Activated CD4-positive, alpha-beta T cell treated with anti-CD3 and anti-CD28 coated beads, Interleukin-2, Interleukin-4, amounts not matched to agents 100 ng/mL and 50 ng/mL, durations not matched to agents 16 hours and 8 hours (primary cell): ENCODE measurements at regions not wholly inside any gene's neighbourhood (a gene's known extent, or its start where the extent isn't known, plus 50 kb on each side); places are given as distances from the start of the nearest gene placed in this dataset.

Experiments
- DNase-seq: peaks from one replicate; pipeline ENCODE4 v3.0.0-alpha.2; 2020; ENCODE audit warnings: low spot score

- no peak for DNase-seq
Measured at GRCh38 chr1:94734963-94735901, 84.9 kb upstream of the SLC44A3 start.

- DNase-seq, result no peak
Measured at GRCh38 chr1:94731891-94732290, 88.3 kb upstream of the SLC44A3 start.

- no peak for DNase-seq
Measured at GRCh38 chr1:94730450-94730849, 89.7 kb upstream of the SLC44A3 start.

GRCh38 chr1:94729267-94729666 is 90.9 kb upstream of the SLC44A3 start:
- no peak for DNase-seq

GRCh38 chr1:94727846-94728715 is 92.1 kb upstream of the SLC44A3 start:
- no peak for DNase-seq

- no peak for DNase-seq
Measured at GRCh38 chr1:94726981-94727685, 93.0 kb upstream of the SLC44A3 start.

- no peak for DNase-seq
Measured at GRCh38 chr1:94725566-94725965, 94.6 kb upstream of the SLC44A3 start.

- no peak for DNase-seq
Measured at GRCh38 chr1:94723894-94724293, 96.3 kb upstream of the SLC44A3 start.

GRCh38 chr1:94723463-94723862 is 96.7 kb upstream of the SLC44A3 start:
- DNase-seq, result no peak

GRCh38 chr1:94722181-94722580 is 98.0 kb upstream of the SLC44A3 start:
- no peak for DNase-seq

- DNase-seq, result no peak
Measured at GRCh38 chr1:94721240-94721639, 98.9 kb upstream of the SLC44A3 start.

GRCh38 chr1:94719926-94720793 is 100.0 kb upstream of the SLC44A3 start:
- peak; percentile 12 for DNase-seq

GRCh38 chr1:94716965-94717364 is 103.2 kb upstream of the SLC44A3 start:
- DNase-seq, result no peak

GRCh38 chr1:94715321-94715720 is 104.8 kb upstream of the SLC44A3 start:
- no peak for DNase-seq

- no peak for DNase-seq
Measured at GRCh38 chr1:94714552-94714951, 105.6 kb upstream of the SLC44A3 start.

GRCh38 chr1:94714152-94714551 is 106.0 kb upstream of the SLC44A3 start:
- no peak for DNase-seq

- DNase-seq, result no peak
Measured at GRCh38 chr1:94713472-94714141, 106.5 kb upstream of the SLC44A3 start.

- DNase-seq, result no peak
Measured at GRCh38 chr1:94709891-94710581, 110.1 kb upstream of the SLC44A3 start.

GRCh38 chr1:94708811-94709210 is 111.3 kb upstream of the SLC44A3 start:
- DNase-seq, result no peak

GRCh38 chr1:94708299-94708685 is 111.9 kb upstream of the SLC44A3 start:
- DNase-seq, result no peak
